IPS-NIHi7 (cell line): ENCODE measurements at regions not wholly inside any gene's neighbourhood (a gene's known extent, or its start where the extent isn't known, plus 50 kb on each side); places are given as distances from the start of the nearest gene placed in this dataset.

ENCODE experiments used
- DNase-seq: peaks from one replicate; pipeline ENCODE4 v3.0.0; 2012; ENCODE audit warnings: mixed read lengths; ENCODE audit errors: extremely low spot score

DNA sequence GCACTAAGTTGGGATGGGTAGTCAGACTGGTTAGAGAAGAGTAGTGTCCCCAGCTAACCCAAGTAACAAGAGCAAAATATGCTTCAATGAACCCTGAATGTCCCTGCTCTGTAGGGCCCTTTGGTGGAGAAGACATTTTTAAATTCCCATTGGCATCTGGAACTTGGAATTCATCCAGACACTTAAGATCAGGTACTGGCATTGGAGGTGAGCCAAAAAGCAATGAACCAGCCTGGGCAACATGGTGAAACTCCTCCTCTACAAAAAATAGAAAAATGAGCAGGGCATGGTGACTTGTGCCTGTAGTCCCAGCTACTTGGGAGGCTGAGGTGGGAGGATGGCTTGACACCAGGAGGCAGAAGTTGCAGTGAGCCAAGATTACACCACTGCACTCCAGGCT, 58.9 kb upstream of the ZNF618 start:
- DNase-seq: no peak

- DNase-seq: no peak
Observed at GRCh38 chr9:113818391-113818790, 57.7 kb upstream of the ZNF618 start.

DNA sequence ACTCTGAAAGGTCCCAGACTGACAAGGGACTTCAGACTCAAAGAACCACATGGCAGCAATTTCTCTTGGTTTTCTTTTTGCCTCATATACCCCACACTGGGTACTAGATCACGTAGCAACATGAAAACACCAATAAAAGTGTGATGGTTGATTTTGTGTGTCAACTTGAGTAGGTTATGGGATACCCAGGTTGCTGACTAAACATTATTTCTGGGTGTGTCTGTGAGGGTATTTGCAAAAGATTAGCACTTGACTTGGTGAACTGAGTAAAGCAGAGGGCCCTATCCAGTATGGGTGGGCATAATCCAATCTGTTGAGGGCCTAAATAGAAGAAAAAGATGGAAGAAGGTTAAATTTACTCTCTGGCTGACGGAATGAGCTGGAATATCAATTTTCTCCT, 53.8 kb upstream of the ZNF618 start:
- no peak for DNase-seq

- DNase-seq: no peak
Observed at GRCh38 chr9:113823421-113823820, 52.7 kb upstream of the ZNF618 start.
